Spleen (tissue), 7 donors: ENCODE measurements at regions not wholly inside any gene's neighbourhood (a gene's known extent, or its start where the extent isn't known, plus 50 kb on each side); places are given as distances from the start of the nearest gene placed in this dataset.

ENCODE experiments used
- POLR2AphosphoS5 ChIP-seq, 3 donors: sonication (generic); formaldehyde crosslinking; IDR thresholded peaks; one replicate each; pipeline ENCODE4 v1.5.1; 2017; ENCODE audit warnings: antibody characterized with exemption in 3 of 3
- TF ChIP-seq, protein P1 (sequence below), 11 experiments: fragments of 200-600 bp in 7 of 11; fragments of 450-650 bp in 4 of 11; sonication (generic) in 4 of 11; IDR thresholded peaks in 8 of 11; conservative IDR thresholded peaks in 3 of 11; 1 replicate in 7 of 11; 2 replicates in 4 of 11; pipeline versions ENCODE4 v1.4.0 to v1.8.0; 2016 to 2021; ENCODE audit warnings: antibody characterized with exemption in 11 of 11, inconsistent platforms in 4 of 11, mild to moderate bottlenecking in 1 of 11
- donor health status: DM: no; HTN: no; CAD: no; lungs with moderate emphysema.
- donor health status: DM: no; HTN: no; CAD: no.
- donor health status: DM: no; HTN: no; CAD: no.

DNA sequence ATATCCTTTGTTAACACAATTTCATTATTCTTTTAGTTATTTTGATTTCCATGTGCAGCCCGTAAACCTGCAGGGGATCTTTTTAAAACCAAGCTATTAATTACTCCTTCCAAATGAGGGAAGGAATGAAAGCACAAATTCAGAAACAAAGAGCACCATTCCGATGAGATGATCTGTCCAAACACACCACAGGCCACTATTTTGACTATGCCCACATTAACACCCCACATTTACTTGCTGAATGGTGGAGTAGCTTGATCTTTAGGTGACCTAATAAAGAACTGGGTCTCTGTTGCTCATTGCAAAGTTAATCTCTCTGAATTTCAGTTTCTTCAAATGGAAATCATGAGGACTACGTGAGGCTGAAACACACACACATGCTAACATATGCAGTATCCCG is 218.0 kb downstream of the IRS1 start:
- TF ChIP-seq, protein P1, sequence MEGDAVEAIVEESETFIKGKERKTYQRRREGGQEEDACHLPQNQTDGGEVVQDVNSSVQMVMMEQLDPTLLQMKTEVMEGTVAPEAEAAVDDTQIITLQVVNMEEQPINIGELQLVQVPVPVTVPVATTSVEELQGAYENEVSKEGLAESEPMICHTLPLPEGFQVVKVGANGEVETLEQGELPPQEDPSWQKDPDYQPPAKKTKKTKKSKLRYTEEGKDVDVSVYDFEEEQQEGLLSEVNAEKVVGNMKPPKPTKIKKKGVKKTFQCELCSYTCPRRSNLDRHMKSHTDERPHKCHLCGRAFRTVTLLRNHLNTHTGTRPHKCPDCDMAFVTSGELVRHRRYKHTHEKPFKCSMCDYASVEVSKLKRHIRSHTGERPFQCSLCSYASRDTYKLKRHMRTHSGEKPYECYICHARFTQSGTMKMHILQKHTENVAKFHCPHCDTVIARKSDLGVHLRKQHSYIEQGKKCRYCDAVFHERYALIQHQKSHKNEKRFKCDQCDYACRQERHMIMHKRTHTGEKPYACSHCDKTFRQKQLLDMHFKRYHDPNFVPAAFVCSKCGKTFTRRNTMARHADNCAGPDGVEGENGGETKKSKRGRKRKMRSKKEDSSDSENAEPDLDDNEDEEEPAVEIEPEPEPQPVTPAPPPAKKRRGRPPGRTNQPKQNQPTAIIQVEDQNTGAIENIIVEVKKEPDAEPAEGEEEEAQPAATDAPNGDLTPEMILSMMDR (IDR thresholded peaks at IDR 0.05 in 8 of 11, conservative IDR thresholded peaks at IDR 0.05 in 3 of 11): no peak
- no peak for TF ChIP-seq POLR2AphosphoS5 (IDR thresholded peaks at IDR 0.05)
